ENCODE measurements at regions not wholly inside any gene's neighbourhood (a gene's known extent, or its start where the extent isn't known, plus 50 kb on each side); places are given as distances from the start of the nearest gene placed in this dataset.

- H3K4me3 ChIP-seq (ENCODE audit: low read depth in 2 of 2, low read length in 2 of 2): no peak overlapping the region
- ChIA-PET POLR2A (no interaction called here), CTCF (interaction anchor here (0.5 to 0.7 kb wide), 3 partner anchors 177 to 1134 kb away, joined by 3 to 5 read pairs (median 4); no protein-coding TSS in a partner anchor)
- H3K4me1 ChIP-seq (ENCODE audit: control insufficient read depth, insufficient read depth, low read length): peaks cover 22% of the 10 kb centered on the region
- no peaks in the 10 kb centered on the region for H3K9me3 ChIP-seq (ENCODE audit: control insufficient read depth, insufficient read depth, low read depth, low read length)
- TF ChIP-seq SIN3A (IDR thresholded peaks at IDR 0.05; ENCODE audit: borderline replicate concordance, insufficient read depth, low read depth, low read length) (no peak), CTCF (IDR thresholded peaks at IDR 0.05) (peak; percentile 88), TCF7L2 (IDR thresholded peaks at IDR 0.05; ENCODE audit: low read depth, low read length) (peak; percentile 77), REST (IDR thresholded peaks at IDR 0.05; ENCODE audit: insufficient read depth in 1 of 2, low read depth in 2 of 2, low read length in 1 of 2) (no peak), POLR2AphosphoS5 (IDR thresholded peaks at IDR 0.05; ENCODE audit: low read depth, low read length) (peak; percentile 26; the same call in 1 of the 2 replicates)
- no peaks in the 10 kb centered on the region for H3K36me3 ChIP-seq (ENCODE audit: control insufficient read depth, insufficient read depth, low read length)
- BruUV-seq (replicated peaks): no TSS peak
- peak overlapping the region; percentile 78 for H3K27ac ChIP-seq (ENCODE audit: low read length)
- in situ Hi-C loops (cut with HindIII; ENCODE audit: low pct_unique_long_range_greater_than_20kb, low sequenced_read_pairs): no loop called here
- peak; percentile 67 for DNase-seq (ENCODE audit: low read depth, low spot score)
- H3K27me3 ChIP-seq (ENCODE audit: control insufficient read depth, insufficient read depth, low read length): no peaks in the 10 kb centered on the region
- ATAC-seq: peak; percentile 97
- intact Hi-C loops (cut with micrococcal nuclease; ENCODE audit: unreplicated experiment): loop anchor here (5.0 kb wide), 3 partner anchors 269 to 1176 kb away; no protein-coding TSS in a partner anchor
Measured at GRCh38 chr6:9250852-9251251, 815.5 kb upstream of the SLC35B3 start.

GRCh38 chr6:9248133-9248532, 812.8 kb upstream of the SLC35B3 start:
- ChIA-PET POLR2A (no interaction called here), CTCF (no interaction called here)
- Histone ChIP-seq H3K9me3 (ENCODE audit: control insufficient read depth, insufficient read depth, low read depth, low read length) (no peaks in the 10 kb centered on the region), H3K27me3 (ENCODE audit: control insufficient read depth, insufficient read depth, low read length) (no peaks in the 10 kb centered on the region), H3K27ac (ENCODE audit: low read length) (peak overlapping the region; percentile 71; the same call in 1 of the 2 replicates), H3K4me1 (ENCODE audit: control insufficient read depth, insufficient read depth, low read length) (peaks cover 22% of the 10 kb centered on the region), H3K36me3 (ENCODE audit: control insufficient read depth, insufficient read depth, low read length) (no peaks in the 10 kb centered on the region), H3K4me3 (ENCODE audit: low read depth in 2 of 2, low read length in 2 of 2) (no peak overlapping the region)
- no peak for DNase-seq (ENCODE audit: low read depth, low spot score)
- no peak for ATAC-seq
- no TSS peak for BruUV-seq (replicated peaks)
- no peak for TF ChIP-seq POLR2AphosphoS5 (IDR thresholded peaks at IDR 0.05; ENCODE audit: low read depth, low read length)
- TF ChIP-seq CTCF (IDR thresholded peaks at IDR 0.05): no peak
- no peak for TF ChIP-seq TCF7L2 (IDR thresholded peaks at IDR 0.05; ENCODE audit: low read depth, low read length)
- TF ChIP-seq SIN3A (IDR thresholded peaks at IDR 0.05; ENCODE audit: borderline replicate concordance, insufficient read depth, low read depth, low read length): no peak
- no peak for TF ChIP-seq REST (IDR thresholded peaks at IDR 0.05; ENCODE audit: insufficient read depth in 1 of 2, low read depth in 2 of 2, low read length in 1 of 2)
- in situ Hi-C loops (cut with HindIII; ENCODE audit: low pct_unique_long_range_greater_than_20kb, low sequenced_read_pairs) (no loop called here), intact Hi-C loops (cut with micrococcal nuclease; ENCODE audit: unreplicated experiment) (no loop called here)

Measured in Panc1 (cell line).